NOMO-1 treated with dmso at 0.1 percent for 144 hours (cell line): ENCODE measurements at regions not wholly inside any gene's neighbourhood (a gene's known extent, or its start where the extent isn't known, plus 50 kb on each side); places are given as distances from the start of the nearest gene placed in this dataset.
A peak's percentile ranks its signal among the peaks of the same experiment; 100 is the strongest.

ENCODE experiments used
- DNase-seq: peaks from one replicate; lab custom pipeline; 2025; ENCODE audit not compliant: unreplicated experiment; lab: John Stamatoyannopoulos, UW

- no peak for DNase-seq
These were observed 367.4 kb downstream of the GXYLT1 start for GRCh38 chr12:41777064-41777790.

- DNase-seq = peak; percentile 2
These were observed 372.2 kb downstream of the GXYLT1 start for GRCh38 chr12:41772478-41772877.

DNA sequence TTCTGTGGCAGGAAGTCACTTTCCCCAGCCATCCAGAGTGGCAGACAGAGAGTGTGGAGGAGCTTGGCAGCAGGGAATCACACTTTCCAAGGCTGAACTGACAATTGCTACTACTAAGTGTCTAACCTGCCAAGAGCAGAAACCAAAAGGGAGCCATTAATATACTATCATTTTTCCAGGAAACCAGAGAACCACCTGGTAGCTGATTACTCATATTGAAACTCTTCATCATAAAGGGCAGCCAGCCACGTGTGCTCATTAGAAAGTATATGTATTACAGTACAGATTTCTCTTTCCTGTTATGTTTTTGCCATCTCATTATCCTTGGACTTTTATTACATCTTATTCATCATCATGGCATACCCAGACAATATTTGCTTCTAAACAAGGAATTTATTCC is 374.9 kb downstream of the GXYLT1 start:
- no peak for DNase-seq

- no peak for DNase-seq
These were observed 376.2 kb downstream of the GXYLT1 start for GRCh38 chr12:41768456-41768855.

DNA sequence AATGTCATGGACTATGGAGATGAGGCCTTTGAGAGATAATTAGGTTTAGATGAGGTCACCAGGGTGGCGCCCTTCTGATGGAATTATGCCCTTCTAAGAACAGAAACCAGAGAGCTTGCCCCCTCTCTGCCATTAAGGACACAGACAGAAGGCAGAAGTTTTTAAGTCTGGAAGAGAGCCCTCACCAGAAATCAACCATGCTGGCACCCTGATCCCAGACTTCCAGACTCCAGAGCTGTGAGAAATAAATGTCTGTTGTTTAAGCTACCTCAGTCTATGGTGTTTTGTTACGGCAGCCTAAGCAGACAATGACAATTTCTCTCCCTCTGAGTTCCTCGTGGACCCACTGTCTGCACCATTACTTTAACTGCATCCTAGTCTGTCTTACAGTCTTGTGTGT is 382.0 kb downstream of the GXYLT1 start:
- no peak for DNase-seq

DNA sequence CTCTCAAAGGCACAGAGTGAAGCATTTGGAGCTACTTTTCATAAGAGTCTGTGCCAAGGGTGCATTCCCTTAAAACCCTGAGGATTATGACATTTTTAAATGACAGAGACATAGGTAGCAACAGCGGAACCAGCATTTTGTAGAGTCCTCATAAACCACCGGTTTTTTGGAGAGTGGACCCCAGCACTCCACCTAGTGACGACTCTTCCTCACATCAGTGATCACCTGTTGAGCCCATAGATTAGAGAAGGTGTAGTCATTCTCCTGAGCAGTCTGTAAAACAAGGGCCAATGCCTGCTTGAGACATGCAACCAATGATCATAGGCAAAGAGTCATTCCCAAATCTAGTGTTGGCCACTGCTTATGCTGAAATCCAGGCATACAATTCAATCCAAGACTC is 399.1 kb downstream of the GXYLT1 start:
- DNase-seq = no peak

DNA sequence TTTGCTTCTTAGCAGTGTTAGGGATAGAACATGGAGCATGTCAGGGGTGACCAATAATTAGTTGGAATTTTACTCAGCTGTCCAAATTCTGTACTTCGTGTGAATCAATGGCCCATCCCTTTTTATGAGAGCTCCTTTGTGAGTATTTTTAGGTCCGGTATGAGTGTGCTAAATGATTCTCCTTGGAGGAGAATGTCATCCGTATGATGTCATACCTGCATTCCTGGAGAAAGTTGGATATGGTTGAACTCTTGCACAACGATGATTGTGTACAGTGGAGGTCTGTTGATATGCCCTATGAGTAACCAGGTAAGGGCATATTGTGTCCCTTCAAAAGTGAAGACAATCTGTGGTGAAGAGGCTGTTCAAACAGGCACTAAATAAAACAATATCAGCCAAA is 400.8 kb downstream of the GXYLT1 start:
- no peak for DNase-seq

DNA sequence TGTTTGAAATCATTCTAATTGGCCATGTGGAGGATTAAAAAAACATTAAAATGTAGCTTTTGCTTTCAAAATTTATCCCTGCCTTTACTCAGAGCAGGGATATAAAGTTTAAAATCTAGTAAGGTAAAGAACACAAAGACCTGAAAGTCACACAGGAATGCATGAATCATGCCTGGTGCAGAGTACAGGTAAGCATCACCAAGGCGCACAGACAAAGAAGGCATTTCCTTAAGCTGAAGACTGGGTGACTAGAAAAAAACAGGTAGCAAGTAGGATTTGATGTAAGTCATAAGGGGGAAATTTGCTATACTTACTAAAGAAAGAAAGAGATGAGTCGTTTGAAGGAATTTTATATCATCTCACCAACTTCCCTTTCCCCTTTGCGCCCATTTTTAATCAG is 405.6 kb downstream of the GXYLT1 start:
- DNase-seq = no peak

DNA sequence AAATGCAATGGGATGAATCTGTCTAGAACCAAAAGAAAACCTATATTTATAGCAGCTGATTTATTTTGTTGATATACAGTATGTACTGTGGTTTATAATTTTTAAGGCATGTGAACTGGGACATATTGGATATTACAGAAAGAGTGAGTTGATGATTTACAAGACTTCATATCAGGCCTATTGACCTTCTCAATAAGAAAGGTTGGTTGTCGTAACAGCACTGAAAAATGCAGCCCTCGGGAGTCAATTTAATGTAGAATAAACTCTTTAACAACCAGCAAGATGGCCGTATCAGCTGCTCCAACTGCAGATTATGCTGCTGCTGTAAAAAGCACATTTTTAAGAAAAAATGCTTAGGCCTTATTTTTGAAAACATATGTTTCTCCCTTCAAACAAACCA is 407.3 kb downstream of the GXYLT1 start:
- DNase-seq = no peak

GRCh38 chr12:41736436-41736835 is 408.2 kb downstream of the GXYLT1 start:
- no peak for DNase-seq

GRCh38 chr12:41731691-41732090 is 413.0 kb downstream of the GXYLT1 start:
- DNase-seq = no peak

GRCh38 chr12:41731061-41731460 is 413.6 kb downstream of the GXYLT1 start:
- no peak for DNase-seq

DNA sequence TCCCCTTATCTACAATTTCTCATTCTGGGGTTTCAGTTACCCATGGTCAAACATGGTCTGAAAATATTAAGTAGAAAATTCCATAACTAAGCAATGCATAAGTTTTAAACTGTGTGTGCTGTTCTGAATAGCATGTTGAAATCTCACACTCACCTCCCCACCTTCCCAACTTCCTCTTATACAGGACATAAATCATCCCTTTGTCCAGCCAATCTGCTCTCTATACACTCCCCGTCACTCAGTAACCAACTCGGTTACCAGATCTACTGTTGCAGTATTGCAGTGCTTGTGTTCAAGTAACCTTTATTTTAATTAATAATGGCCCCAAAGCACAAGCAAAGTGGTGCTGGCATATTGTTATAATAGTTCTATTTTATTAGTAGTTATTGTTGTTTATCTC is 420.5 kb downstream of the GXYLT1 start:
- peak; percentile 84 for DNase-seq

GRCh38 chr12:41719214-41719613 is 425.5 kb downstream of the GXYLT1 start:
- no peak for DNase-seq

DNA sequence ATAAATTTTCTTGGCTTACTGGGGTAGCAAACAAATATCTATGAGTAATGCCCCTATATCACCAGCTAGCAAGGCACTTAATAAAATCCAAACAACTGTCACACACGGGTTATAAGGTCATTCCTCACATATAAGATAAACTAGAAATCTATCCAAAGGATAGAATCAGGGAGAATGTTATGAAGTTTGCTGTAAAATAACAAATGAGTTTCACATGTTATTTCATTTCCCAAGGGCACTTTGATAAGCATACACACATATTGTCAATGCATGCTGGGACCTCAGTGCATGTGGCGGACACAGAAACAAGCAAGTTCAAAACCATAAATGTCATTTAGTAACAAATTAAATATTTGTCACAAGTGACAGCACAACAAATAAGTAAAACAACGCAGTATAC is 429.4 kb downstream of the GXYLT1 start:
- DNase-seq = no peak

GRCh38 chr12:41709463-41710285 is 435.0 kb downstream of the GXYLT1 start:
- no peak for DNase-seq

DNA sequence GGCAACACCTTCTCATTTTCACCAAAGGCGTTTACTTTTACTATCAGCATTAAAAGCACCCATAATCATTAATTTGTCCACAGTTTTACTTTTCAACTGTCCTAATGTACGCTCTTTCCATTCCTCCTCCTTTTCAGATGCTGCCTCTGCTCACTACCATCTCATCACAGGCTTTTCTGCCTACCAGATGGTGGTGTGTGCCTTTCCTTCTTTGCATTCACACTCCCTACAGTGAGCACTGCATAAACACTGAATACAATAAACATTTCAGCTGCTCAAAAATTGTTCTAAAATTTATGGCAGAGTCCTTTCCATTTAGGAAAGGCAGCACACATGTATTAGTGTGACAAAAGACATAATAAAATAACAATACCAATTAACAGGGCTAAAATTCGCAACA is 435.7 kb downstream of the GXYLT1 start:
- DNase-seq = no peak

DNA sequence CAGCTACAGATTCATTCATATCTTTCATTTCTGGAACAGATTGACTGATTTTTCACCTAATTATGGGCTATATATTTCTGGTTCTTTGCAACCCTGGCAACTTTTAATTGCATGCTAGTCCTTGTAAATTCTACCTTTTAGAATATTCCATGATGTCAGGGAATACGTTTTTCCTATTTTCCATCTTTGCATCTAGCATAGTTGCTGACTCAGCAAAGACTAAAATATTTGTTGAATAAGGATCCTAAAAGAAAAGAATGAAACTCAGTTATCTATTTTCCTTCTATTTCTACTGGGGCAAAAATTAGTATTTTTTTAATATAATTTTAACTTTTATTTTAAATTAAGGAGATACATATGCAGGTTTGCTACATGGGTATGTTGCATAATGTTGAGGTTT is 438.3 kb downstream of the GXYLT1 start:
- DNase-seq = no peak

GRCh38 chr12:41701943-41702601 is 442.6 kb downstream of the GXYLT1 start:
- no peak for DNase-seq

DNA sequence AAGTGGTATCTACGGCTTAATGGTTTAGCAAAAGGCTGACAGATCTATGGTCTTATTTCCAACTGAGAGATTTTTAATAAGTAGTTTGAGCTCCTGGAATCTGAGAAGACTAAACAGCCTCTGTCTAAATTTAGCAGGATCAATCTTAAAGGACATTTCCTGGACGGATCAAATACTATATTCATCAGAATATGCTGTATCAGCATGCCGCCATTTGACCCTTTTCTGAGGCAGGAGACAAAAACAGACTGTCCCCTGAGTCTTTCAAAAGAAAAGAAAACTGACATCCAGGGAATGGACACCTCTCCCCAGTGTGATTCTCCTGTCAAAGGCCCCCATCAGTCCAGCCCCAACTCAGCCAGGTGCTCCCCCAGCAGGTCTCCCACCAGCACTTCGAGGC is 443.7 kb downstream of the GXYLT1 start:
- no peak for DNase-seq

GRCh38 chr12:41699658-41700057 is 445.0 kb downstream of the GXYLT1 start:
- DNase-seq = no peak

DNA sequence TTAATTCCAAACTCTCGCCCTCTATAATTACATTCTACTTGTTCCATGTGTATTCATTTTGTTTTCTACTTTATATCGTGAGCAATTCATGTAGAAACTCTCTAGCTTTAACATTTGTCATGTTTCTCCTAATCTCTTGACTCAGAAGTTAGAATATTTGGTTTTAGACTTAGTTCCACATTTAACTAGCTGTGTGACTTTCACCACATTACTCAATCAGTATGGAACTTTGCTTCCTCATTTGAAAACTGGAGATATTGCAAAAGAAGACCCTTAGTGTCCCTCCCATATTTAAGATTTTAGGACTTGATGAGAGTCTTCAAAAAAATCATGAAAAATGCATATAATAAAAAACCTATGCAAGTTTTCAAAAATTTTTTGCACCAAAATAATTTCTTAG is 447.5 kb downstream of the GXYLT1 start:
- peak; percentile 57 for DNase-seq
